ENCODE measurements at regions not wholly inside any gene's neighbourhood (a gene's known extent, or its start where the extent isn't known, plus 50 kb on each side); places are given as distances from the start of the nearest gene placed in this dataset.

- no peak overlapping the region for H3K4me3 ChIP-seq
- DNase-seq (no peak), ATAC-seq (no peak)
- intact Hi-C loops (cut with DNase I) = no loop called here
- no peak overlapping the region for H3K27ac ChIP-seq
- no peak for TF ChIP-seq CTCF (IDR thresholded peaks at IDR 0.05)
- no peaks in the 10 kb centered on the region for H3K4me1 ChIP-seq
- H3K27me3 ChIP-seq = no peaks in the 10 kb centered on the region
- H3K9me3 ChIP-seq = no peaks in the 10 kb centered on the region
- no peaks in the 10 kb centered on the region for H3K36me3 ChIP-seq
Observed at GRCh38 chr12:118746176-118746575, 235.2 kb upstream of the SRRM4 start.

GRCh38 chr12:118746960-118747359 is 234.4 kb upstream of the SRRM4 start:
- intact Hi-C loops (cut with DNase I) = no loop called here
- H3K36me3 ChIP-seq = no peaks in the 10 kb centered on the region
- no peak for DNase-seq
- no peaks in the 10 kb centered on the region for H3K9me3 ChIP-seq
- no peak overlapping the region for H3K4me3 ChIP-seq
- no peak overlapping the region for H3K27ac ChIP-seq
- TF ChIP-seq CTCF (IDR thresholded peaks at IDR 0.05) = no peak
- H3K27me3 ChIP-seq = no peaks in the 10 kb centered on the region
- H3K4me1 ChIP-seq = no peaks in the 10 kb centered on the region
- ATAC-seq = no peak

- no peaks in the 10 kb centered on the region for H3K9me3 ChIP-seq
- no peak for ATAC-seq
- H3K4me3 ChIP-seq = no peak overlapping the region
- no peaks in the 10 kb centered on the region for H3K4me1 ChIP-seq
- no peak overlapping the region for H3K27ac ChIP-seq
- intact Hi-C loops (cut with DNase I) = no loop called here
- H3K27me3 ChIP-seq = no peaks in the 10 kb centered on the region
- DNase-seq = no peak
- no peaks in the 10 kb centered on the region for H3K36me3 ChIP-seq
- TF ChIP-seq CTCF (IDR thresholded peaks at IDR 0.05) = no peak
Observed at GRCh38 chr12:118747771-118748170, 233.6 kb upstream of the SRRM4 start.

- H3K4me3 ChIP-seq = no peak overlapping the region
- intact Hi-C loops (cut with DNase I) = no loop called here
- H3K36me3 ChIP-seq = no peaks in the 10 kb centered on the region
- H3K27me3 ChIP-seq = no peaks in the 10 kb centered on the region
- no peaks in the 10 kb centered on the region for H3K9me3 ChIP-seq
- ATAC-seq (no peak), DNase-seq (no peak)
- no peak overlapping the region for H3K27ac ChIP-seq
- no peak for TF ChIP-seq CTCF (IDR thresholded peaks at IDR 0.05)
- H3K4me1 ChIP-seq = no peaks in the 10 kb centered on the region
Observed at GRCh38 chr12:118748478-118749380, 232.6 kb upstream of the SRRM4 start.

GRCh38 chr12:118749646-118750045 is 231.7 kb upstream of the SRRM4 start:
- Histone ChIP-seq H3K4me3 (no peak overlapping the region), H3K36me3 (no peaks in the 10 kb centered on the region), H3K4me1 (no peaks in the 10 kb centered on the region), H3K27me3 (no peaks in the 10 kb centered on the region), H3K27ac (no peak overlapping the region), H3K9me3 (no peaks in the 10 kb centered on the region)
- intact Hi-C loops (cut with DNase I) = no loop called here
- ATAC-seq (no peak), DNase-seq (no peak)
- no peak for TF ChIP-seq CTCF (IDR thresholded peaks at IDR 0.05)

Data from upper lobe of right lung (tissue), 1 donor.